SK-N-SH treated with all-trans-retinoic acid at 6 μM for 48 hours (cell line): ENCODE measurements at regions not wholly inside any gene's neighbourhood (a gene's known extent, or its start where the extent isn't known, plus 50 kb on each side); places are given as distances from the start of the nearest gene placed in this dataset.

Source experiments
- ARNTL ChIP-seq: fragments of 450-650 bp; formaldehyde crosslinking; IDR thresholded peaks from 2 replicates; pipeline ENCODE4 v1.5.0; 2020; ENCODE audit warnings: low read depth, mild to moderate bottlenecking, moderate library complexity, borderline replicate concordance
- CSRNP3 ChIP-seq: fragments of 250-450 bp; sonication (Bioruptor Pico); IDR thresholded peaks from 2 replicates; pipeline ENCODE4 v1.5.1; 2021; ENCODE audit warnings: mild to moderate bottlenecking, moderate library complexity
- ESRRG ChIP-seq: fragments of 250-450 bp; sonication (Bioruptor Pico); IDR thresholded peaks from 2 replicates; pipeline ENCODE4 v1.6.1; 2021; ENCODE audit warnings: mild to moderate bottlenecking
- GLIS3 ChIP-seq: fragments of 250-450 bp; sonication (Bioruptor Pico); IDR thresholded peaks from 2 replicates; pipeline ENCODE4 v1.5.0; 2020; ENCODE audit warnings: mild to moderate bottlenecking, moderate library complexity
- ISL1 ChIP-seq: fragments of 250-450 bp; sonication (Bioruptor Pico); IDR thresholded peaks from 2 replicates; pipeline ENCODE4 v2.1.2; 2022; ENCODE audit warnings: mild to moderate bottlenecking, moderate library complexity
- PATZ1 ChIP-seq: fragments of 250-450 bp; sonication (Bioruptor Pico); IDR thresholded peaks from 2 replicates; pipeline ENCODE4 v1.8.0; 2020; ENCODE audit warnings: mild to moderate bottlenecking, moderate library complexity, borderline replicate concordance
- RARB ChIP-seq: fragments of 250-450 bp; sonication (Bioruptor Pico); IDR thresholded peaks from 2 replicates; pipeline ENCODE4 v1.8.0; 2021; ENCODE audit warnings: mild to moderate bottlenecking, moderate library complexity
- TOX ChIP-seq: fragments of 250-450 bp; sonication (Bioruptor Pico); IDR thresholded peaks from 2 replicates; pipeline ENCODE4 v1.8.0; 2021; ENCODE audit warnings: mild to moderate bottlenecking, moderate library complexity, borderline replicate concordance
- ZFP3 ChIP-seq: fragments of 250-450 bp; sonication (Bioruptor Pico); IDR thresholded peaks from 2 replicates; pipeline ENCODE4 v1.5.0; 2020; ENCODE audit warnings: mild to moderate bottlenecking, moderate library complexity
- ZFP30 ChIP-seq: fragments of 450-650 bp; formaldehyde crosslinking; IDR thresholded peaks from 2 replicates; pipeline ENCODE4 v1.5.0; 2022; ENCODE audit warnings: mild to moderate bottlenecking, moderate library complexity
- ZNF8 ChIP-seq: fragments of 450-650 bp; formaldehyde crosslinking; IDR thresholded peaks from 2 replicates; pipeline ENCODE4 v1.5.0; 2020; ENCODE audit warnings: mild to moderate bottlenecking, moderate library complexity
- TF ChIP-seq, protein P1 (sequence below): fragments of 250-450 bp; sonication (Bioruptor Pico); IDR thresholded peaks from 2 replicates; pipeline ENCODE4 v1.5.1; 2020; ENCODE audit warnings: low read depth, mild to moderate bottlenecking, moderate library complexity

GRCh38 chr7:81600608-81601007 lies 169.2 kb downstream of the HGF start:
- no peak for TF ChIP-seq PATZ1 (CRISPR knock-in tag)
- no peak for TF ChIP-seq ZFP30 (CRISPR knock-in tag)
- TF ChIP-seq GLIS3 (CRISPR knock-in tag): no peak
- TF ChIP-seq ARNTL: no peak
- no peak for TF ChIP-seq ISL1 (CRISPR knock-in tag)
- TF ChIP-seq RARB (CRISPR knock-in tag): 0 out of 2 replicates have a peak, but pooled peaks have one; percentile 75
- no peak for TF ChIP-seq ESRRG (CRISPR knock-in tag)
- no peak for TF ChIP-seq ZFP3
- TF ChIP-seq, protein P1, sequence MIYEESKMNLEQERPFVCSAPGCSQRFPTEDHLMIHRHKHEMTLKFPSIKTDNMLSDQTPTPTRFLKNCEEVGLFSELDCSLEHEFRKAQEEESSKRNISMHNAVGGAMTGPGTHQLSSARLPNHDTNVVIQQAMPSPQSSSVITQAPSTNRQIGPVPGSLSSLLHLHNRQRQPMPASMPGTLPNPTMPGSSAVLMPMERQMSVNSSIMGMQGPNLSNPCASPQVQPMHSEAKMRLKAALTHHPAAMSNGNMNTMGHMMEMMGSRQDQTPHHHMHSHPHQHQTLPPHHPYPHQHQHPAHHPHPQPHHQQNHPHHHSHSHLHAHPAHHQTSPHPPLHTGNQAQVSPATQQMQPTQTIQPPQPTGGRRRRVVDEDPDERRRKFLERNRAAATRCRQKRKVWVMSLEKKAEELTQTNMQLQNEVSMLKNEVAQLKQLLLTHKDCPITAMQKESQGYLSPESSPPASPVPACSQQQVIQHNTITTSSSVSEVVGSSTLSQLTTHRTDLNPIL (CRISPR knock-in tag): no peak
- no peak for TF ChIP-seq CSRNP3 (CRISPR knock-in tag)
- no peak for TF ChIP-seq ZNF8 (CRISPR knock-in tag)
- TF ChIP-seq TOX (CRISPR knock-in tag): peak; percentile 95; the same call in 1 of the 2 replicates
